ENCODE measurements at regions not wholly inside any gene's neighbourhood (a gene's known extent, or its start where the extent isn't known, plus 50 kb on each side); places are given as distances from the start of the nearest gene placed in this dataset.

GRCh38 chr6:73884540-73884939, 188.5 kb downstream of the CD109 start (continued):
- TF ChIP-seq DZIP1 (CRISPR knock-in tag; IDR thresholded peaks at IDR 0.05), result no peak

GRCh38 chr6:73879501-73880293, 183.7 kb downstream of the CD109 start:
- in situ Hi-C loops (cut with HindIII; ENCODE audit: extremely low pct_ligation_motif_present, low pct_unique_long_range_greater_than_20kb) (no loop called here), intact Hi-C loops (cut with micrococcal nuclease; ENCODE audit: unreplicated experiment) (no loop called here)
- POLR2A ChIA-PET, result no interaction called here
- Histone ChIP-seq H4K20me1 (ENCODE audit: insufficient read depth, low read length) (no peaks in the 10 kb centered on the region), H3K79me2 (ENCODE audit: insufficient read depth, low read length) (no peaks in the 10 kb centered on the region), H3K4me1 (ENCODE audit: insufficient read depth, low read length) (no peaks in the 10 kb centered on the region), H3K9ac (ENCODE audit: insufficient read depth, low read depth, low read length) (no peak overlapping the region), H3K4me2 (ENCODE audit: low read depth, low read length) (no peak overlapping the region), H3K4me3 (replicated peaks in 1 of 3; ENCODE audit: insufficient read depth in 1 of 3, low read depth in 2 of 3, low read length in 3 of 3) (no peak overlapping the region), H3K27me3 (ENCODE audit: control insufficient read depth in 1 of 2, insufficient read depth in 2 of 2, low read length in 2 of 2) (no peaks in the 10 kb centered on the region; a peak in 1 of 5 replicates), H2AFZ (ENCODE audit: low read length) (no peak overlapping the region), H3K9me3 (ENCODE audit: low read length) (no peaks in the 10 kb centered on the region), H3K36me3 (replicated peaks in 1 of 2; ENCODE audit: control insufficient read depth in 1 of 2, insufficient read depth in 2 of 2, low read length in 2 of 2) (no peaks in the 10 kb centered on the region), H3K27ac (ENCODE audit: extremely low read length, insufficient read depth, low read length) (no peak overlapping the region)
- DNase-seq (ENCODE audit: low spot score) (no peak), ATAC-seq (no peak), FAIRE-seq (no peak)
- BruUV-seq (replicated peaks), result no TSS peak
- no peak for TF ChIP-seq SETDB1 (CRISPR knock-in tag; IDR thresholded peaks at IDR 0.05; ENCODE audit: borderline replicate concordance)
- TF ChIP-seq ZNF18 (CRISPR knock-in tag; IDR thresholded peaks at IDR 0.05; ENCODE audit: insufficient replicate concordance), result no peak
- no peak for TF ChIP-seq ZNF674 (CRISPR knock-in tag; IDR thresholded peaks at IDR 0.05; ENCODE audit: low read depth)
- TF ChIP-seq ZNF205 (CRISPR knock-in tag; IDR thresholded peaks at IDR 0.05), result no peak
- TF ChIP-seq ELK4 (CRISPR knock-in tag; IDR thresholded peaks at IDR 0.05; ENCODE audit: borderline replicate concordance), result no peak
- TF ChIP-seq TEAD2 (CRISPR knock-in tag; IDR thresholded peaks at IDR 0.05), result no peak
- no peak for TF ChIP-seq FOXP1 (IDR thresholded peaks at IDR 0.05)
- no peak for TF ChIP-seq FOXP1 (CRISPR knock-in tag; IDR thresholded peaks at IDR 0.05)
- no peak for TF ChIP-seq NONO (IDR thresholded peaks at IDR 0.05)
- TF ChIP-seq NONO (CRISPR knock-in tag; conservative IDR thresholded peaks at IDR 0.05), result no peak
- no peak for TF ChIP-seq ZNF3 (CRISPR knock-in tag; IDR thresholded peaks at IDR 0.05)
- no peak for TF ChIP-seq DNMT3B (CRISPR knock-in tag; conservative IDR thresholded peaks at IDR 0.05)
- no peak for TF ChIP-seq MEIS1 (CRISPR knock-in tag; IDR thresholded peaks at IDR 0.05; ENCODE audit: borderline replicate concordance)
- TF ChIP-seq SMAD1 (CRISPR knock-in tag; IDR thresholded peaks at IDR 0.05; ENCODE audit: borderline replicate concordance, low read depth), result no peak
- TF ChIP-seq ZNF180 (CRISPR knock-in tag; IDR thresholded peaks at IDR 0.05; ENCODE audit: borderline replicate concordance, low read depth), result no peak
- no peak for TF ChIP-seq SALL1 (CRISPR knock-in tag; IDR thresholded peaks at IDR 0.05)
- CTCF ChIA-PET (ENCODE audit: low intra/inter-chr PET ratio, low total read pairs), result no interaction called here
- WGBS (ENCODE audit: low lambda C conversion rate), result 24% methylated on average over 8 of the region's 8 CpGs

Data from HepG2 (cell line).